Suppressor macrophage treated with lipopolysaccharide for 4 hours (primary cell): ENCODE measurements at regions not wholly inside any gene's neighbourhood (a gene's known extent, or its start where the extent isn't known, plus 50 kb on each side); places are given as distances from the start of the nearest gene placed in this dataset.

Experiments
- DNase-seq: peaks from one replicate; pipeline ENCODE4 v3.0.0-alpha.2; 2020

DNA sequence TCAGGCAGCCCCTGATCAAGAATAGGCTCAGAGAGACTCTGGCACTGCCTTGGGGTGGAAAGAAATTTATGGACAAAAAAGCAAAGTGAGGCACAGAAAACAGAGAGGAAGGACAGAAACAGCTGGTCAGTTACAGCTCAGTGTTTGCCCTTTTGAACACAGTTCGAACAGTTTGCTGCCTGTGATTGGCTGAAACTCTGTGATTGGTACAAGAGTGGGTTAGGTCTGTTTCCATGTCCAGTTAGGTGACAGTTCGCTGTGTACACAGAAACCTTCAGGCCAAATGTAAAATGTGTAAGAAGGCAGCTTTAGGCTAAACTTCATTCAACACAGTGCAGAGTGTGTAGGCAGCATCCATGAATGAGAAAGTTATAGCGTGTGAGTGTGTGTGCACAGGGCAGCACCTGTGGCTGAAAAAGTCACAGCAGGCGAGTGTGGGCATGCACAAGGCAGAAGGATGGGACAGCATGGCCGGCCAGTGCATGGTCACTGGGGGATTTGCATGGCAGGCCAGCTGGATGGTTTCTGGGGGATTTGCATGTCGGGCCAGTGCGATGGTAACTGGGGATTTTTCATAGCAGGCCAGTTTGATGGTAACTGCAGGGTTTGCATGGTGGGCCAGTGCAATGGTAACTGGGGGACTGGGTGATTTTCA, 75.4 kb upstream of the FRMD1 start:
- no peak for DNase-seq

- DNase-seq, result no peak
Observed at GRCh38 chr6:168153553-168153952, 74.5 kb upstream of the FRMD1 start.

GRCh38 chr6:168152980-168153379, 74.0 kb upstream of the FRMD1 start:
- no peak for DNase-seq

- no peak for DNase-seq
Observed at GRCh38 chr6:168152306-168152963, 73.4 kb upstream of the FRMD1 start.

GRCh38 chr6:168150551-168151320, 71.7 kb upstream of the FRMD1 start:
- DNase-seq, result no peak

DNA sequence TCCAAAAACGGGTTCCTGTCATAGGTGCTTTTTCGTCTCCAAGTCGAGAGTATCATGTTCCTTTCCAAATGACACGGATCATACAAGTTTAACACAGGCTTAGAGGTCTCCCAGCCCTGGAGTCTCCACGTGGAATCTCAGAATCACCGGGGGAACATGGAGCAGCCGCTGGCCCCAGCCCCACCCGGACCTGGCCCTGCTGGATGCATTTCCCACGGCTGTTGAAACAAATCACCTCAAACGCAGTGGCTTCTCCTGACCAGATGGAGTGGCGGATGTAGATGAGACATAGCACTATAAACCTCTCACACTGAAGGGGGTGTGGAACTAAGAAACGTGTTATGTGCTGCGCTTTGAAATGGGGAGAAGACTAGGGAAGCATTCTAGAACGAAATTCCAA, 70.0 kb upstream of the FRMD1 start:
- DNase-seq, result no peak

DNA sequence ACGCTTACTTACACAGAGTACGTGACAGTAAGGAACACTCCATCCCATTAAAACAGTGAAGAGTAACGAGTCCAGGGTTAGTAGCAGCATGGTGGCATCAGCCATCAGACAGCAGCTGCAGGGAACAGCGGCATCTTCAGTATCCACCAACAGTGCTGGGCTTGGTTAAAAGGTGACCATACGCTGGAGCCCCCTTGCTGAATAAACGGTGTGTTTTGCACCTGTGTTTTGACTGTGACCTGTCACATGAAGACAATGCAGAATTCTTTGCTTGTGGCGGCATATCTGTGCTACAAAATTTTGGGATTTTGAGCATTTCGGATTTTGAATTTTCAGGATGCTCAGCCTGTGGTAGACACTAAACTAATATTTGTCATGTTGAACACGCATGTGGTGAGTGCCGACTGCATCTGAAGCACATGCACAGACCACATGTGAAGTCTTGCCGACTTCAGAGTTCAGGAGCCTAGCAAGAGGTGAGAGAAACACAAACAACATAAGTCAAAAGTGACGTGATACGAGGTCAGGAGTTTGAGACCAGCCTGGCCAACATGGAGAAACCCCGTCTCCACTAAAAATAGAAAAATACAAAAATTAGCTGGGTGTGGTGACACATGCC, 69.3 kb upstream of the FRMD1 start:
- DNase-seq, result no peak

DNA sequence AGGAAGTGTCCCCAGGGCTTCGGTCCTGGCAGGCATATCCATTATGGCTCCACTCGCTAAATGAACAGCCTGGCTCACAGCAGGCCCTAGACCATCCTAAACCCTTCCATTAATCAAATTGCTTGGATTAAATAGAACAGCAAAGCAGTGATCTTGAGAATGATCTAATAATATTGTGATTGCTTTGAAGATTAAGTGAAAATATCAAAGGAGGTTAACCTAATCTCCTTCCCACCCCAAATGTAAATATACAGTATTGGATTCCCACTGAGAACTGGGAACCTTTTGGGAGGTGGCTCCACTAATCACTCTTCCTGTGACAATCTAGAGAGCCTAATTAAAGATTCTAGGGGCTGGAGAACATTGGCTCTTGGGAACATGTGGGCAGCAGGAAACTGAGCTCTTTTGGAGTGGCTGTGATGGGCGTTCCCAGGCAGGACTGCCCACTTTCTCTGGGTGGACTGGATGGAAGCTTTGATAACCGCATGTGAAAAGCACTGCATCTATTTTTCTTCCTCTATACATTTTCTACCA, 68.3 kb upstream of the FRMD1 start:
- no peak for DNase-seq

GRCh38 chr6:168145747-168146596, 67.0 kb upstream of the FRMD1 start:
- no peak for DNase-seq

DNA sequence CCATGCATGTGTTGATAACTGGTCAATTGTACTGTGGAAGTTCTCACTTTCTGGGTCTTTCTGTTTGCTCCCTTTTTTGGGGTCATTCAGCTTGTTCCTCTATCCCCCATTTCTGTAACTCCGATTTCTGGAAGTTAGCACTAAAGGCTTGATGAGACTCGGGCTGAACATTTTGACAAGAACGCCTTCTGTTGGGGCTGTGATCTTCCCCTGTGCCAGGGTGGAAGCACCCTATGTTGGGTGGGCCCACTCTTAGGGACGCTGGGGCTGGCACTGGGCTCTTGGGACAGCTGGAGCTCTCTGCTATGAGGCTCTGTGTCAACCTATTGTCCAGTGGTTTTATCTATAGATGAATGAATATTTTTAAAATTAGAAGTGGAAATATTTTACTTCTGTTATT, 60.1 kb upstream of the FRMD1 start:
- no peak for DNase-seq

DNA sequence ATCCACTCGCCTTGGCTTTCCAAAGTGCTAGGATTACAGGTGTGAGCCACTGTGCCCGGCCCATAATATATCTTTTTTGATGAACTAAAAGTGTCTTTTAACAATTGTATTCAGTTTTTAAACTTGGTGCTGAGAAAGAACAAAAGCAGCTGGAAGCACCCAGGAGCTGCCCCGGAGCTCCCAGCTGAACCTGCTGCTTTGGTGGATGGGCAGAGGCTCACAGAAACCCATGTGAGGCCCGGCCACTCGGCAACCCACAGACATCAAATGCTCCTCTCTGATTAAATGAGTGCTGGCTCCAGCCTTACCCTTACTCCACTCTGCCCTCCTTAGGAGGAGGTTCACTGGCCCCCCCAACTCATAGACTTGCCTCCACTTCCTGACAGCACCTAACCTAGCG, 59.4 kb upstream of the FRMD1 start:
- no peak for DNase-seq

- no peak for DNase-seq
Observed at GRCh38 chr6:168137024-168137423, 58.0 kb upstream of the FRMD1 start.

DNA sequence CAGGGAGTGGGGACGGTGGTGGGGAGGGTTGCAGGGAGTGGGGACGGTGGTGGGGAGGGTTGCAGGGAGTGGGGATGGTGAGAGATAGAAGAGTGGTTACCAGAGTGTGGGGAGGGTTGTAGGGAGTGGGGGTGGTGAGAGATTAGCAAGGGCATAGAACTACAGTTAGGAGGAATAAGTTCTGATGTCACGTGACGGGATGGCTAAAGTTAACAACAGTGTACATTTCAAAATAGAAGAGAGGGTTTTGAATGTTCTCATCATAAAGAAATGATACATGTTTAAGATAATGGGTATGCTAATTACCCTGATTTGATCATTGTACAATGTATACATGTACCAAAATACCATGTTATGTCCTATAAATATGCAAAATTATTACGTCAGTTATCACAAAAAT, 57.6 kb upstream of the FRMD1 start:
- DNase-seq, result no peak

DNA sequence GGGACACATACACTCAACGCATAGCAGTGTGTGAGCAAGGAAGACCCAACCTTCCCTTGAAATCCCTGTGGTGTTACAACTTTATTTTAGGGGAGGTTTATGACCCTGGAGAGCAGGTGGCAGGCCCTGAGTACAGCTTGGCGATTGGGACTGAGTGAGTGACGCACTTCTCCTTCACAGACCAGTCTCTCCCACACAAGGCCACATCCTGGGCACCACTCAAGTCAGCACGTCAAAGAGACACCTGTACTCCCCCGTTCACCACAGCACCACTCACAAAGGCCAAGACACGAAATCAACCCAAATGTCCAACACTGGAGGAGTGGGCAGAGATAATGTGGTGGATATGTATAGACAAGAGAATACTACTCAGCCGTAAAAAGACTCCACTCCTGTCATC, 57.0 kb upstream of the FRMD1 start:
- no peak for DNase-seq

GRCh38 chr6:168134560-168135201, 55.7 kb upstream of the FRMD1 start:
- no peak for DNase-seq

- DNase-seq, result no peak
Observed at GRCh38 chr6:168133687-168134559, 54.9 kb upstream of the FRMD1 start.

DNA sequence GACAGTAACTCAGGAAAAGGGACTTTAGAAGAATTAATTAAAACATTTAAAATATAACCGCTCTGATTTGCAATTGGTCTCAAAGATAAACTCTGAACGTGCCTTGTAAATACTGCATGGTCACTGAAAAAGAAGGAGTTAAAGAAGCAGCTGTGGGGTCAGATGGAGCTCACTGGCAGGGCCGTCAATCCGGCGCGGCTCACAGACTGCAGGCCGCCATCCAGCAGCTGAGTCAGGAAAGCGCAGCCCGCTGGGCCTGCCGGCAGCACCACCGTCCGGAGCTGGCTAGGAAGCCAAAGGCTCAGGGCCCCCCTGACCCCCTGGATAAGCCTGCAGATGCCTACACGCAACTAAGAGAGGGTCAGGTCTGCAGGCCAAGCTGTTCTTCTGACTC, 54.2 kb upstream of the FRMD1 start:
- DNase-seq, result no peak

GRCh38 chr6:168132531-168133167, 53.6 kb upstream of the FRMD1 start:
- peak; percentile 5 for DNase-seq

DNA sequence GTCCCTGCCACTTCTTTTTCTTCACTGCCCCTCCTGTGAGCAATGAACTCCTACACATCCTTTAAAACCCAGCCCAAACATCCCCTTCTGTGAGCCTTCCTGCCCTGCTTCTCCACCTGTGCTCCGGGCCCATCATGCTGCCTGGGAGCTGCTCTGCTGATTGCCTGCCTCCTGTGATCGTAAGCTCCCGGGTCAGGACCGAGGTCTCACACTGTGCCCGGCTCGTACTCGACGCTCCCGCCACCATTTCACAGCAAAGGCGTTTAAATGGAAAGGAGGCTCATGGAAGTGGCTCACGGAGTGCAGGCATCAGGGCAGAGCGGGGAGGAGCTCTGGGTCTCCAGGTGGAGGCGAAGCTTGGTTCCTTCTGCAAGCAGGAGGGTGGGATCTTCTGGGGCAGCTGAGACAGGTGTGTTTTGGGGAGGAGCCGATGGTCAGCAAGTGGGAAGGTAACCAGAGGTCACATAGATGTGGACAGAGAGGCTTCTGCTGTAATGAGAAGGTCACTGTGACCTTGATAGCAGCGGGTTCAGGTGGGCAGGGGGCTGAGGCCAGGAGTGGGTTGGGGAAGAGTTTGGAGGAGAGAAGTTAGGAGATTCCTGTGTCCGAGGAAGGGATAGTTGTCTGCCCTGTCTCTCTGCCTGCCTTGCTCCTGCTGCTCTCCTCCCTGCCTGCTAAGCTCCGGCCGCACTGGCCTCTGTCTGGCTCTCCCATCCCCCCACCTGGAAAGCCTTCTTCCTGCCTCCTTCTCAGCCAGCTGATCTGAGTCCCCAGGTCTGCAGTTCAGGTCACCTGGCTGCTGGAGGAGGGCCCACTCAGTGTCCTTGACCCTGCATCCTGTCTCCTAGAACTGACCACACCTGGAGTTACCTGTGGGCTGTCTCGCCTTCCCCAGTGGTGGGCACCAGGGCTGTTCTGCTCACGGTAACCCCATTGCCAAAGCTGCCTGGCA, 52.7 kb upstream of the FRMD1 start:
- DNase-seq, result no peak
